ENCODE measurements at regions not wholly inside any gene's neighbourhood (a gene's known extent, or its start where the extent isn't known, plus 50 kb on each side); places are given as distances from the start of the nearest gene placed in this dataset.

GRCh38 chr3:65048151-65048550 is 360.4 kb upstream of the ADAMTS9 start (continued):
- TF ChIP-seq REST (IDR thresholded peaks at IDR 0.05; ENCODE audit: unreplicated experiment), result no peak

- H3K27ac ChIP-seq (ENCODE audit: low read depth), result no peak overlapping the region
- H3K4me2 ChIP-seq, result no peak overlapping the region
- no peak overlapping the region for H3K27ac Mint-ChIP-seq
- H3K36me3 ChIP-seq (ENCODE audit: insufficient read depth), result no peaks in the 10 kb centered on the region
- H3K4me3 ChIP-seq, result no peak overlapping the region
- H2AFZ ChIP-seq, result no peak overlapping the region
- no peak for ATAC-seq
- H3K27me3 ChIP-seq (ENCODE audit: insufficient read depth), result no peaks in the 10 kb centered on the region
- no peaks in the 10 kb centered on the region; the same call in 2 of the 3 replicates for H3K36me3 Mint-ChIP-seq (ENCODE audit: low read depth)
- no peaks in the 10 kb centered on the region for H4K20me1 ChIP-seq (replicated peaks; ENCODE audit: insufficient read depth)
- no peaks in the 10 kb centered on the region for H3K9me3 Mint-ChIP-seq
- H3F3A ChIP-seq (replicated peaks; ENCODE audit: low read depth), result no peaks in the 10 kb centered on the region
- no peak overlapping the region for H3K4me3 Mint-ChIP-seq
- no peak for DNase-seq (ENCODE audit: low spot score)
- peaks cover 6% of the 10 kb centered on the region; the same call in 1 of the 2 replicates for H3K9me2 ChIP-seq (ENCODE audit: insufficient read depth)
- no peaks in the 10 kb centered on the region for H3K79me2 ChIP-seq (replicated peaks; ENCODE audit: insufficient read depth)
- H3K27me3 Mint-ChIP-seq (ENCODE audit: insufficient read depth, low read depth, poor library complexity), result peaks cover 2% of the 10 kb centered on the region
- H3K4me1 Mint-ChIP-seq, result no peaks in the 10 kb centered on the region
- H3K4me1 ChIP-seq (ENCODE audit: insufficient read depth), result no peaks in the 10 kb centered on the region
- no peak for TF ChIP-seq ZNF331 (CRISPR knock-in tag; IDR thresholded peaks at IDR 0.05; ENCODE audit: low read depth)
- no peak for TF ChIP-seq ZNF114 (CRISPR knock-in tag; IDR thresholded peaks at IDR 0.05)
- no peak for TF ChIP-seq EZH2 (IDR thresholded peaks at IDR 0.05; ENCODE audit: low read depth, unreplicated experiment)
- TF ChIP-seq CREB1 (CRISPR knock-in tag; IDR thresholded peaks at IDR 0.05; ENCODE audit: low read depth), result no peak
- TF ChIP-seq POLR2AphosphoS5 (IDR thresholded peaks at IDR 0.05; ENCODE audit: low read depth), result no peak
- TF ChIP-seq ETS1 (IDR thresholded peaks at IDR 0.05), result no peak
- no peak for TF ChIP-seq JUNB (IDR thresholded peaks at IDR 0.05; ENCODE audit: unreplicated experiment)
- no peak for TF ChIP-seq EZH2phosphoT487 (IDR thresholded peaks at IDR 0.05; ENCODE audit: unreplicated experiment)
- no peak for TF ChIP-seq ZNF462 (CRISPR knock-in tag; IDR thresholded peaks at IDR 0.05)
- TF ChIP-seq NANOG (IDR thresholded peaks at IDR 0.05; ENCODE audit: borderline replicate concordance), result no peak
- no peak for TF ChIP-seq CTCF (conservative IDR thresholded peaks at IDR 0.05; ENCODE audit: low read depth in 2 of 2)
- TF ChIP-seq STAT1 (IDR thresholded peaks at IDR 0.05; ENCODE audit: unreplicated experiment), result no peak
Observed at GRCh38 chr3:65045138-65045537, 357.3 kb upstream of the ADAMTS9 start.
